ENCODE measurements at regions not wholly inside any gene's neighbourhood (a gene's known extent, or its start where the extent isn't known, plus 50 kb on each side); places are given as distances from the start of the nearest gene placed in this dataset.

DNA sequence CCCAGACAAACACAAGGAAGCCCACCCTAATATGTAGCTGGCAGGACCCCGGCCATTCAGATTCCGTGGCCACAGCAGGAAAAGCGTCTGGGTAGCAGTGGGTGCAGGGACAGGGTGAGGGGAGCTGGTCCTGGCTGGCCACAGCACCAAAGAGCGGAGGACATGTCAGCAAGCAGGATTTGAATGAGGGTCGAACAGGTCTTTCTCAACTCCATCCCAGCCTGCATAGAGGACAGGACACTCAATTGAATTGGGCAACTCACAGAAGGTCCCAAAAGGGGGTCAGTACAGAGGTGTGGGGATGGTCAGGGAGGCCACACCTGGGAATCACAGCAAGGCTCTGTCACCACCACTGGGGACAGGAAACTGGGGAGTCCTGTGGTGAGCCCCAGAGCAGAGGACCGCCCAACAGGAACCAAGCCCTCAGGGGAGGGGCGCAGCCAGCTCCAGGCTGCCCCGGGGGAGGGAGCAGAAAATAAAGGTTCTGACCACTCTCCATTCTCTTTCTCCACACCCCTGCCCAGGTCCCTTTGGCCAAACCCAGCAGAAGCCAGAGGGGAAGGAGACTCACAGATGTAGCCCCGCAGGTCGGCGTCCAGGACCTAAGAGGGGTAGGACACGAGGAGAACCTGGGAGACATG is 108.7 kb upstream of the PPP2R2D start:
- DNase-seq (ENCODE audit: low read depth in 2 of 2): no peak

DNA sequence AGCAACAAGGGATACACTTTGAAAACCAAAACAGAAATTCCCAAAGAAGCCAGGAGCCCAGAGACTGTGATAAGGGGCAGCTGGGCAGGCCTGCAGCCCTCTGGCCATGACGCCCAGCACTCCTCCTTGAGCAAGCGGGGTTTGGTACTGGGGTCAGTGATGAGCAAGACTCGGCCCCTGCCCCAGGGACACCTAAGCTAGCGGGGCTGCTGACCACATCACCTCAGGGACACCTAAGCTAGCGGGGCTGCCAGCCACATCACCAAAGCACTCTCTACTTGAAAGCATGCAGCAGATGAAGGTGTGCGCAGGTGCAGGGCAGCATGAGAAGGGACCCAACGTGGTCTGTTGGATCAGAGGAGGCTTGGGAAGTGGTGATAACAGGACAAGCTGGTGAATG is 108.0 kb upstream of the PPP2R2D start:
- no peak for DNase-seq (ENCODE audit: low read depth in 2 of 2)

DNA sequence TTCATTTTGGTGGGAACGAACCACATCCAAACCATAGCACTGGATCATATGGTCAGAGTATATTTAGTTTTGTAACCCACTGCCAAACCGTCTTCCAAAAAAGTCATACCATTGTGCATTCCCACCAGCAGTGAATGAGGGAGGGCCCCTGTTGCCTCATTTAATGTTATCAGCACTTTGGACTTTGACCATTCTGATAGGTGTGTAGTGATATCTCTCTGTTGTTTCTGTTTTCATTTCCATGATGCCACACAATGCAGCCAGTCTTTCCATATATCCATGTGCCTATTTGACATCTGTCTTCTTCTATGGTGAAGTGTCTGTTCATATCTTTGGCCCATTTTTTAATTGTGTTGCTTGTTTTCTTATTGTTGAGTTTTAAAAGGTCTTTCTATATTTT is 105.0 kb upstream of the PPP2R2D start:
- no peak for DNase-seq (ENCODE audit: low read depth in 2 of 2)

DNA sequence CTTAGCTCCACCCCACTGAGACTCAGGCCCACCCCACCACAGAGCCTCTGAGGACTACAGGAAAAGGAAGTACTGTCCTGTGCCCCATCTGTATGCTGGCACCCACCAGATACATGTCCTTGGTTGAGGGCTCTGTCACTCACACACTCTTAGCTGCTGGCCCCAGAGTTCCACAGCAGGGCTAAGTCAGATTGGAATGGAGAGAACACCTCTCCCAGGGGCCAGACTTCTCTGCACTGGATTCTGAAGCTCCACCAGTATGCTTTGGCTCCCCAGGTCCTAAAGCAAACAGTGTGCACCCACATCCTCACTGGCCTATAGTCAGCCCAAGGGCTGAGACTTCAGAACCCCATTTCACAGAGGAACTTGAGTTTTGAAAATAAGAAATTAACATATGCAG is 103.2 kb upstream of the PPP2R2D start:
- DNase-seq (ENCODE audit: low read depth in 2 of 2): no peak

DNA sequence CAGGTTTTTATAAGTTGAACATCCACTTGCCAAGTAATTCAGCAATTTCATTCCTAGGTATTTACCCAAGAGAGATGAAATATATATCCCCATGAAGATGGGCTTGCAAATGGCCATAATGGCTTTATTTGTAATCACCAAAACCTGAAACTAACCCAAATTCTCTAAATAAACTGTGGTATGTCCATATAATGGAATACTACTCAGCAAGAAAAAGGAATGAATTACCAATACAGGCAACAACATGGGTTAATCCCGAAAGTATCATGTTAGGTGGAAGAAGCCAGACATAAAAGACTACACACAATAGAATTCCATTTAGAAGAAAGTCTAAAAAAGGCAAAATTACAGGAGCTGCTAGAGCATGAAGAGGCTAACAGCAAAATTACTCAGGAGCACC is 101.4 kb upstream of the PPP2R2D start:
- no peak for DNase-seq (ENCODE audit: low read depth in 2 of 2)

DNA sequence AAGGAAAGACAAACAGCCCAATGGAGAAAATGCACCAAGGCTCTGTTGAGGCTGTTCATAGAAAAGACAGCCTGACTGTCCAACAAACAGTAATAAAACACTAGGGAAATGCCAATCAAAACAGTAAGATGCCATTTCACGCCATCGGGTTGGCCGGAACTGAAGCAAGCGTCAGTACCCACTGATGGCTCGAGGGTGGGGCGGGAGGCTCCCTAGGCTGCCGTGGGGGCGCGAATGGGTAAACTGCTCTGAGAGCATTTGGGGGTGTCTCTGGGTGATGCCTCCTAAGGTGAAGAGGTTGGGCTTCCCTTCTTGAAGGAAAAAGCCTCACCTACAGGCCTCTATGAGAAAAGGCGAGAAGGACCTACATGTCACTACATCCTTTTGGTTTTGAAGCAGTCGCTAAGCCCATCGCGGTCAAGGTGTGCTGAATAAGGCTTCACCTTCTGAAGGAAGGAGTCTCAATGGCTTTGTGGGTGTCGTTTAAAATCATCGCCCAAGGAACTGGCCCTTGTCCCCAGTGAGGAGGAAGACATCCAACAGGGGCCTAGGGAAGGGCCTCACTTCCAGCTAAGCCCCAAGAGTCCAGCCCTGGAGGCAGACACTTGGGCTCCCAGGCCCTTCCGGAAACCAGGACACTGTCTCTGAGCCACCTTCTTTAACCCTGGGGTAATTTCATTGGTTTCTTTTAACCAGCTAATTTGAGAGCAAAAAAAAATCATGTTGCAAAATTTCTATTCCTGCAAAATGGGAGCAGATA is 98.5 kb upstream of the PPP2R2D start:
- DNase-seq (ENCODE audit: low read depth in 2 of 2): no peak

DNA sequence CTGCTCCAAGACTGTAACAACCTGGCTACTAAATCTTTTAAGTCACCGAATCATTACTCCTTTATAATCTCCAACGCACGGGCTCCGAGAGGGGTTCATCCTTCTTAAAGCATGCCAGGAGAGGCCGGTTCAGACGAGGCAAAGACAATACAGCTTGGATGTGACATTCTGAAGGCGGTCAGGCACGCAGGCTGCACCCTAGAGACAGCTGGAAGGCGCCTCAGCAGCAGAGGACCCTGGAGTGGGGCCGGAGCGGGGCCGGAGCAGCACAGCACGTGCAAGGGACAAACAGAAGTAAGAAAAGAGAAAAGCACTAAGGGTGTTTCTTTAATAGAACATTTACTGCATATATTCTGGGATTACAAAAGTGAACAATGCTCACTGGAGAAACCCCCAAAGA is 97.8 kb upstream of the PPP2R2D start:
- no peak for DNase-seq (ENCODE audit: low read depth in 2 of 2)

DNA sequence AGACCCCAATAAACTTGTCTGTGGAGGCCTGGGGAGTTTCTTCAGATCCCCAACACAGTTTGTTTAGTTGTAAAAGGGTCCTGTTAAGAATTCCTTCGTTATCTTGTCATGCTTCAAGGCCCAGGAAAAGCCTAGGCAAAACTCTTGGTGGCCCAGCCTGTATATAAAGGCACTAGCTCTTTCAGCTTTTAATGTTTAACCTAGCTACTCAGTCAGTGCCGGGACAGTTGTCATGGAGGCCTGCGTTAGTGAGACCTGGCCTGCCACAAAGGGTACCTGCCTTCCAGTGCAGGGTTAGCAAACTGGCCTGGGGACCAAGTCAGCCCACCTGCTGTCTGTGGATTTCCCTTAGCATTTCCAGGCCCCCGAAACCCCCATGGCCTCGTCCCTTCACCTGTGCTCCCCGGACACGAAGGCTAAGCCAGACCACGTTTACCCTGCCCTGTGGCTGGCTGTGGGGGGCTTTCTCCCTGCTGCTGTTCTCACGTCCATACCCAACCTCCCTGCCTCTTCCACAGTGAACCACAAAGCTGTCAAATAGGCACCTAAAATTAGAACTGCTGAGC is 96.9 kb upstream of the PPP2R2D start:
- no peak for DNase-seq (ENCODE audit: low read depth in 2 of 2)

DNA sequence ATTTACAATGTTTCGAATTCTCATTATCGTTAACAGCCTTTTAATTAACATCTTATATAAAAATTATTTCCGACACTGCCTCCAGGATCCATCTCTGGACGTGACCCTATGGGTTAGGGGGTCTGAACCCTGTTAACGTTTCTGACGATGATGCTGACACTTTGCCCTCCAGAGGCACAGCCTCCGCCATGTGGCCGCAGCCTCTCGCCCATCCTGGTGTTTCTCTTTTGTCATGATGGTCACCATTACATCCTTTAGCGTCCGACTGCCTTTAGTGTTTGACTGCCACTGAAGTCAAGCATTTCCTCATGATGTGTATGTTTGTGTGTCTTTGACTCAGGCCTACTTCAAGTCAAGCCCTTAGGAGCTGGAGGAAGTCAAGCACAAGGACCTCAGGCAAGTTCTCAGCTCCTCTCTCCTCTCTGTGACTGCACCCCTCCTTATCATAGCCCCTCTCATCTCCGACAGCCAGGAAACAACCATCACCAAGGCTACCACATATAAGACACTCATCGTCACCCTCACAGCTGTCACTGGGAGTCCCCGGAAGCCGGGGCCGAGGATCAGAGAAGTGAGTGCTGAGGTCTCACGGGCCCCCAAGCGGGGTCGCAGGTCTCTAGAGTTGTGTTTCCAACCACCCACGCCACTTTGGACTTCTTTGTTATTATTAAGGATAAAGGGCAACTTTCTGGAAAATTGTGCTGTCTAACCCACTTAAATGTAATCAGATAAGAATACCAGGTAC is 96.1 kb upstream of the PPP2R2D start:
- DNase-seq (ENCODE audit: low read depth in 2 of 2): no peak

DNA sequence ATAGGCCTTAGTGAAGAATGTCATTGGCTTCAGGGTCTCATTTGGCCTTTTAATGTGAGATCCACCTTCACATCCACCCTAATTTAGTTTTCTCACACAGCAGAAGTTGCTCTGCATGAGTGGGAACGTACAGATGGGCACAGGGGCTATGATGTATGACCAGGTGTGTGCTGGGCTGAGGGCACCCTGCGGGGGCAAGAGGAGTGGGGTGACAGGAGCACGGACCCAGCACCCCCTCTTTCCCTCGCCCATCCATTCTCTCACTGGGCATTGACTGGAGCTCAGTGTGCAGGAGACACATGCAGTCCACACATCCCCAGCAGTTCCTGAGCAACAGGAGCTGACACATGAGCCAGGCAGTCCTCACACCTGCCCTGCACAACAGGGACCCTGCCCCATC is 95.1 kb upstream of the PPP2R2D start:
- no peak for DNase-seq (ENCODE audit: low read depth in 2 of 2)

DNA sequence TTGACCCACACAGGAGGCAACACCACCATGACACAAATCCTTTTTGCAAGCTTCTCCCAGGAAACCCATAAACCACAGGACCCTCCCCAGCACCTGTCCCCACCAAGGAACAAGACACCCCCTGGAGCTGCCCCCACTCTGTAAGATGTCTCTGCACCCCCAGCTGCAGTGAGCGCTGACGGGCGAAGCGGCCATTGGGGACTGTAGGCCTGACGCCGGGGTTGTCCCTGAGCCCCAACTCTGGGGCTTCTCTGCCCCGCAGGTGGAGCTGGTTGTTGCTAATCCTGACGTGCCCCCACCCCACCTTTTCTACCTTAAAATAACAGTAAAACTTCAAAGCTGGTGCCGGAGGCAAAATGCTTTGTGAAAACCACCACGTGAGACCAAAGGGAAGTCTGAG is 94.7 kb upstream of the PPP2R2D start:
- DNase-seq (ENCODE audit: low read depth in 2 of 2): no peak

DNA sequence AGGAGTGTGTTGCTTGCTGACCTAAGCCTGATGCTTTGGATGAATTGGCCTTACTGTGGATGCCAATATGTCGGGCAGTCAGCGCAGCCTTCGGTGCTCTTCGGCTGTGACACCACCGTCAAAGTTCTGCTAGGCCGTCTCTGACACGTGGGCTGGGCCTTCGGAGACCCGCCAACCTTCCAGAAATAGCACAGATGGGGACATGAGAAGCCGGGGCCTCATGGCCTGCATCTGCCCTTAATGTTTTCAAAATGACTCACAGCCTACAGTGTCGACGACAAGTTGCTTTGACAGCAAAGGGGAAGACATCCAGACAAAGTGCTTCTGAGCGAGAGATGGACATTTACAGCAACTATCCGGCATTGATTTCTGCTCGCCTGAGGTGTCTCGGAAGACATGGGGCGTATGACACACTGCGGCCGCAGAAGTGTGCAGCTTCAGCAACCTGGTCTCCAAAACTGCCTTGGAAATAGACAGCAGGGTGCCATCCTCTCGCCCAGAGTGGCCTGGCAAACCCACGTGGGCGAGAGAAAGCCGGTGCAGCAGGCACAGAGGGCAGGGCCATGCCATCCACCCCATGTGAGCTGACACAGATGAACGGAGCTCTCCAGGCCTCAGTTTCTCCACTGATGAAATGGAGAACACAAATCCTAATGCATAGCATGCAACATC is 94.0 kb upstream of the PPP2R2D start:
- no peak for DNase-seq (ENCODE audit: low read depth in 2 of 2)

DNA sequence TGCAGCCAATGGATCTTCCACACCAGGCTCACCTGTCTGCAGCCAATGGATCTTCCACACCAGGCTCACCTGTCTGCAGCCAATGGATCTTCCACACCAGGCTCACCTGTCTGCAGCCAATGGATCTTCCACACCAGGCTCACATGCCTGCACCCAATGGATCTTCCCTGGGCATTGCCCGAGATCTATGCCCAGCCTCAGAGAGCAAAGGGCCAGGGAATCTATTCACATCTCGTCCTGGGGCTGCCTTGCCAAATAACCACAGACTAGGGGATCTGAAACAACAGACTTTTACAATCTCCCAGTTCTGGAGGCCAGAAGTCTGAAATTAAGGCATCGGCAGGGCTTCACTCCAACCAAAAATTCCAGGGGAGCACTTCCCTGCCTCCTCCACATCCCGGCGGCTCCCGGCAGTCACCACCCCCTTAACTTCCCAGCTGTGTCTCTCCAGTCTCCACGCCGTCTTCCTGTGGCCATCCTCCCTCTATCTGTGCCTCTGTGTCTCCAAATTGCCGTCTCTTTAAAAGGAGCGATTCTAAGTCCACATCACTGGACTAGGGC is 92.4 kb upstream of the PPP2R2D start:
- no peak for DNase-seq (ENCODE audit: low read depth in 2 of 2)

DNA sequence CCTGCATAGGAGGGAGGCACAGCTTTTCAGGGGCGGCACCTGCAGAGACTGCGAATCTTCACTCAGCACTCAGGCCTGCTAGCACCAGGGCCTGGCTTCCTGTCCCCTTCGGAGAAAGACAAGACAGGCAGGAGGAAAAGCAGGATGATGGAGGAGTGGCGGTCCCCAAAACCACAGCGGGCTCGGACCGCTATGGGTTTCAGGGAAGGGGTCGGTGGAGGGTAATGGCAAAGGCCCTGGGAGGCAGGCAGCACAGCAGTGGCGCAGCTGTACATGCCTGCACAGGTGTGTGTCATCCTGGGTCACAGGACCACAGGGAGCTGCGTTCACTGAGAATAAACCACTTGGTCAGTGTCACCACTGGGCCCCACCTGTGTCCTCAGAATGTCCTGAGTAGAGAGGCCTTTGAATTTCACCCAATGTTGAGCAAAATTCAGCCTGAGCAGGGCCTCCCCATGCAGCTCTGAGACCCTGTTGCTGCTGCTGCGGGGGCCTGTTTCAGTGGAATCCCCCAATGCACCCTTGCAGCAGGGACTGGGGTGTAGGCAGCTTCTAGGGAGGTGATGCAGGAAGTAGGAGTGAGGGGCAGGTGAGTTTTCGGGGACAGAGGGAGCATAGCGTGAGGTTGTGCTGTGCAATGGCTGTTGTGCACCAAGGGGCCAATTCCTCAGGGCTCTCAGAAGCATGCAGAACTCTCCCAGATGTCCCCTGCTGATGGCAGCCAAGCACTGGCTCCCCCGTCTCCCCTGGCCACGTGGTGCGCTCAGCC is 90.6 kb upstream of the PPP2R2D start:
- DNase-seq (ENCODE audit: low read depth in 2 of 2): no peak

DNA sequence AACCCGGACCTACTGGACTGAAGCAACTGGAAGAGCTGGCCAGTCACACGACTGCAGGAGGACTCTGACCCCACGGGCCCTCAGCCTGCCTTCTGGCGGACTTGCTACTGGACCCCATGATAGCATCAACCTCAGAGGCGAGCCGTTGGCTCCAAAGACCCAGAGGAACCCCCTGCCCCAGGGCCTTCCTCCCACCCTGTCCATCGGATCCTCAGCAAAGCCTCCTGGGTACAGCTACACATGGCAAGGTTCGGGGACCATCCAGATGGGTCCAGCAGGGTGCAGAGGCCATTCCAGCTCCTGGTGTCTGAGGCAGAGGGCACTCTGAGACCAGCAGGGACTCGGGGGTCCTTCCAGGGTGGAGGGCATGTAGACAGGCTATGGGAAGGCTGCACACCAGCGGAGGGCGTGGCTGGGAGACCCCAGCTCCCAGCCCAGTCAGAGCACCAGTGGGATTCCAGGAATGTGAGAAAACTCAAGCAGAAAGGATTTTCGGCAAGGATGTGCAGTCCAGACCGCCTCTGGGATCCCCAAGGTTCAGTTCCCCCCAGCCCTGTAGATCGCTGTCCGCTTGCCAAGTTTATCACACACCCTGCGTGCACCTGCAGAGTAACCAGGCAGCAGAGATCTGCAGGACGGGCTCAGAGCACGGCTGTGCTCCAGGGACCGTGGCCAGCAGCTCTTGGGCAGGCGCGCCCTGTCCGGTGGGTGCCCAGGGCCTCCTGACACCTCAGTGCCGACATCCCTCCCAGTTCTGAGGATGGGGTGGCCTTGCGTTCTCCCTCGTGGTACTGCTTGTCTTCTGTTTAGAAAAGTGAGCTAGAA is 89.8 kb upstream of the PPP2R2D start:
- DNase-seq (ENCODE audit: low read depth in 2 of 2): no peak

DNA sequence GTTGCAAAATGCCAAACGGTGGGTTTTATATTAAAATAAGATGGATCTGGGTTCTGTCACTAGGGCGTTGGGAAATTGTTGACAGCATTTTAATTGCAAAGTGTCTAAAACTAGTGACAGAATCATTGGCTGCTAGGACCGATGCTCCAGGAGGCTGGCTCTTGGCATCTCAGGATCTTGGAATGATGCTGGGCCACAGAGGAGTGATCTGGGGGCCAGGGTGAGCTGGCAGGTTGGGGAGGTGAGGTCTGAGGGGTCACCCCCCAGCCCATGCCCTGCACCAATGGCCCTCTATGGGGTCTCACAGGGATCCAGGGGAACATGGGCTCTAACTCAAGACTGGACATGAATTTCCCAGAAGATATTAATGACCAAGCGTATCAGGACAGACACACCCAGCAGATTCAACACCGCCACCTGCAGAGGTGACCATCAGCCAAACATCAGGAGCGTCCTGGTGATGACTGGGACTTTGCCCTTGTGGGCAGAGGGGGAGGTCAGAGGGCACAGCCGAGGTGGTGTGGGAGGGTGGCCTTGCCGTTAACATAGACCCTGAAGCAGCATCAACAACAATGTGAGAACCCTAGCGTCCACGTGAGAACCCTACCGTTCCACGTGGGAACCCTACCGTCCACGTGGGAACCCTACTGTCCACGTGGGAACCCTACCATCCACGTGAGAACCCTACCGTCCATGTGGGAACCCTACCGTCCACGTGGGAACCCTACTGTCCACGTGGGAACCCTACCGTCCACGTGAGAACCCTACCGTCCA is 89.0 kb upstream of the PPP2R2D start:
- no peak for DNase-seq (ENCODE audit: low read depth in 2 of 2)

DNA sequence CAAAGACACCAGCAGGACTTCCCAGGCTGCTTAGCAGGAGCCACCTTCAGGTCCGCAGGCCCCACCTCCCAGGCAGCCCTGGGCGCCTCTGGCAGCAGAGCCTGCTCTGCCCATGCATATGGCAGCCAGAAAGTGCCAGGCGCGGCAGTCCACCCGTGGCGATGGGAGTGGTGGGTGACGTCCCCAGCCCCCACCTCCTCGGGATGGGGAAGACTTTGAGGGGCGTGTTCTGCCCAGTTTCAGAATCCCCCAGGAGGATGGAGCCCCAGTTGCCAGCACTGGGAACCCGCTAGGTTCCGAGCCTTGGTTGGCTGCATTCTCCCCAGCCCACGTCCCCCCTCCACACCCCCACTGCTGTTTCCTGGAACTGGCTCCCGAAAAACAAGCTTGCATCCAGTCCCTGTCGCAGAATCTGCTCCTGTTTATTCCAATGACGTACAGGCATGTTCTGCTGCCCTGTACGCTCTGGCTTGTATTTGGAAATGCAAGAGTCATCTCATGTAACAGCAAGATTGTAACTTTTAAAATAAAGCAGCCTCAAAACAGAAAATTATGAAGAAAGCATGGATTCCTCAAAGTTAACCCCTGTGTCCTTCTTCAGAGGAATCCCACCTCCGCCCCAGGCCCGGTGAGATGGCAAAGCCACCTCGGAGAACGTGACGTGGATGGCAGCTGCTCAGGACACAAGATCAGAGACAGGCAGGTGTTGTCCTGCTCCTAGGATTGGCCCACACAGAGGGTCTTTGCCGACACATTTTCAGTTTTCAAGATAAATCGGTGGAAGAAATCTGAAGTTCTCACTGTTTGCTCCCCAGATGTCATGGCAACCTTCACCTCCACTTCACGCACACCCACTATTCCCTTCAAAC is 87.8 kb upstream of the PPP2R2D start:
- no peak for DNase-seq (ENCODE audit: low read depth in 2 of 2)

DNA sequence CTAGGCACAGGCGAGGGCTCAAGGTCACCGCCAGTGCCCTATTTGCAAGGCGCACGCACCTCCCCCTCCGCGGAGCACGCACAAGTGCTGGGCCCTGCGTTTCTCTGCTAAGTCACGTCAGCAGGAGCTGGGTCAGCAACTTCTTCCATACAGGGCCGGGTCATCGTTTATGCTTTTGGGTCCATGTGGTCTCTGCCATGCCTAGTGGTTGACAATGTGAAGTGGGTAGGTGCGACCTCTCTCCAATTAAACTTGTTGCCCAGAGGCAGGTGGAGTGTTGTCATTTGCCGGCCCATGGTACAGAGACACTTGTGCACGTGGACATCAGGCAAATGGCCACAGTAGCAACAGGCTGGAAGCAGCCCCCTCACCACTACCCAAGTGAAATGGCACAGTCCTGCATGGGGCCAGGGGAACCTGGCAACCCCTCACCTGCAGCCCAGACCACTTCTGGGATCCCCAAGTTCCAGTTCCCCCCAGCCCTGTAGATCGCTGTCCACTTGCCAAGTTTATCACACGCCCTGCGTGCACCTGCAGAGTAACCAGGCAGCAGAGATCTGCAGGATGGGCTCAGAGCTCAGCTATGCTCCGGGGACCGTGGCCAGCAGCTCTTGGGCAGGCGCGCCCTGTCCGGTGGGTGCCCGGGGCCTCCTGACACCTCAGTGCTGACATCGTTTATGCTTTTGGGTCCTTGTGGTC is 86.1 kb upstream of the PPP2R2D start:
- DNase-seq (ENCODE audit: low read depth in 2 of 2): no peak
